ENCODE measurements at regions not wholly inside any gene's neighbourhood (a gene's known extent, or its start where the extent isn't known, plus 50 kb on each side); places are given as distances from the start of the nearest gene placed in this dataset.

DNA sequence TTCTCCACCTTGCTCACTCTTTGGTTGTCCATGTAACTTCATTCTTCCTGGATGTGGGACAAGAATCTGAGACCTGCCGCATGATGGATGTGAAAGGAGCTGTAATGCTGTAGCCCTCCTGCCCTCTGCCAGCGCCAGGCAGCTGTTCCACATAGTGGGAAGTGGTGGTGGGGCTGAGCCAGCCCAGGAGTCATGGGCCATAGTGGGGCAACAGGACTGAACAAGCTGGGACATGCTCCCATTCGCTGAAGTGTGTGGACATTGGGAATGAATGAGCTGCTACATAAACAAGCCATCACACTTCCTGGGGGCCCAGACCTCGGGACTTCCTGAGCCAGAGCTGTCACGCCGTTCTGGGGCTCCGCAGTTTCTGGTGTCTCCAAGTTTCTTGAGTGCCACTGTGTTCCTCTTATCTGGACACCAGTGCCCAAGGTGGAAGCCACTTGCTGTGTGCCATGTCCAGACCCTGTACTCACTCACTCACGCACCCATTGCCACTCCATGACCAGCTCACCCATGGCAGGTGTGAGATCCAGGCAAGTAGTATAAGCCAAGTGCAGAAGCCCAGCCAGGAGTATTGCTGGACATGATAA, 624.3 kb upstream of the EPHA6 start:
- TF ChIP-seq, protein P1, sequence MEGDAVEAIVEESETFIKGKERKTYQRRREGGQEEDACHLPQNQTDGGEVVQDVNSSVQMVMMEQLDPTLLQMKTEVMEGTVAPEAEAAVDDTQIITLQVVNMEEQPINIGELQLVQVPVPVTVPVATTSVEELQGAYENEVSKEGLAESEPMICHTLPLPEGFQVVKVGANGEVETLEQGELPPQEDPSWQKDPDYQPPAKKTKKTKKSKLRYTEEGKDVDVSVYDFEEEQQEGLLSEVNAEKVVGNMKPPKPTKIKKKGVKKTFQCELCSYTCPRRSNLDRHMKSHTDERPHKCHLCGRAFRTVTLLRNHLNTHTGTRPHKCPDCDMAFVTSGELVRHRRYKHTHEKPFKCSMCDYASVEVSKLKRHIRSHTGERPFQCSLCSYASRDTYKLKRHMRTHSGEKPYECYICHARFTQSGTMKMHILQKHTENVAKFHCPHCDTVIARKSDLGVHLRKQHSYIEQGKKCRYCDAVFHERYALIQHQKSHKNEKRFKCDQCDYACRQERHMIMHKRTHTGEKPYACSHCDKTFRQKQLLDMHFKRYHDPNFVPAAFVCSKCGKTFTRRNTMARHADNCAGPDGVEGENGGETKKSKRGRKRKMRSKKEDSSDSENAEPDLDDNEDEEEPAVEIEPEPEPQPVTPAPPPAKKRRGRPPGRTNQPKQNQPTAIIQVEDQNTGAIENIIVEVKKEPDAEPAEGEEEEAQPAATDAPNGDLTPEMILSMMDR (IDR thresholded peaks at IDR 0.05; ENCODE audit: low read length), result no peak
- TF ChIP-seq EZH2 (optimal IDR thresholded peaks at IDR 0.05; ENCODE audit: low read depth, low read length), result no peak

Measured in MM.1S (cell line).